Testis (tissue), 2 donors: ENCODE measurements at regions not wholly inside any gene's neighbourhood (a gene's known extent, or its start where the extent isn't known, plus 50 kb on each side); places are given as distances from the start of the nearest gene placed in this dataset.

Experiments used
- CTCF ChIP-seq, 3 experiments: fragments of 450-650 bp in 2 of 3; fragments of 200-600 bp in 1 of 3; sonication (generic) in 1 of 3; IDR thresholded peaks; one replicate each; pipeline ENCODE4 v1.5.1; 2016 to 2019; ENCODE audit warnings: antibody characterized with exemption in 3 of 3, mild to moderate bottlenecking in 2 of 3, moderate library complexity in 1 of 3
- POLR2A ChIP-seq: fragments of 450-650 bp; IDR thresholded peaks from one replicate; pipeline ENCODE4 v1.6.1; 2017; ENCODE audit warnings: antibody characterized with exemption, mild to moderate bottlenecking, moderate library complexity

- TF ChIP-seq CTCF (IDR thresholded peaks at IDR 0.05) (no peak), POLR2A (no peak)
These were observed 125.2 kb upstream of the CDH18 start for GRCh38 chr5:20113031-20113715.
